A549 (cell line): ENCODE measurements at regions not wholly inside any gene's neighbourhood (a gene's known extent, or its start where the extent isn't known, plus 50 kb on each side); places are given as distances from the start of the nearest gene placed in this dataset.

Experiments used
- ATAC-seq, 2 experiments: fragments of 200-7000 bp in 1 of 2; fragments of >200 bp in 1 of 2; cut with Nextera tagmentation in 1 of 2; cut with Tn5 transposase in 1 of 2; 3 replicates each; pipeline versions ENCODE4 v1.8.0 to v1.9.1; 2018 to 2020; ENCODE audit warnings: mild to moderate bottlenecking in 1 of 2, moderate library complexity in 1 of 2
- CTCF ChIA-PET: fragments of 300-600 bp; sonication (Branson Sonifier 250); formaldehyde crosslinking; extraction: SDS; loops from one replicate; lab custom pipeline; 2021; ENCODE audit warnings: antibody characterized with exemption, inconsistent platforms; lab: Yijun Ruan, JAX
- POLR2A ChIA-PET: fragments of 350-600 bp; formaldehyde crosslinking; extraction: SDS; loops from one replicate; lab custom pipeline; 2021; ENCODE audit warnings: antibody characterized with exemption, inconsistent platforms; lab: Yijun Ruan, JAX
- DNase-seq, 2 experiments: peaks; one replicate each; pipeline versions ENCODE4 v3.0.0 to v3.0.0-alpha.2; 2011 to 2016; ENCODE audit warnings: low read depth in 1 of 2, low spot score in 1 of 2
- FAIRE-seq: peaks from 2 replicates; lab custom pipeline; 2011; peaks lifted over from hg19 to GRCh38; lab: Jason Lieb, UNC
- H3K27ac ChIP-seq, 2 experiments: fragments of >200 bp; sonication (Bioruptor Twin); formaldehyde crosslinking; 3 replicates each; pipeline ENCODE4 v1.5.1; 2016 to 2017
- H3K4me1 ChIP-seq: fragments of >200 bp; sonication (Bioruptor Twin); formaldehyde crosslinking; 3 replicates; pipeline ENCODE4 v1.6.1; 2016
- H3K4me2 ChIP-seq: fragments of >200 bp; sonication (Bioruptor Twin); formaldehyde crosslinking; 3 replicates; pipeline ENCODE4 v1.6.1; 2016
- H3K4me3 ChIP-seq: fragments of >200 bp; sonication (Bioruptor Twin); formaldehyde crosslinking; 3 replicates; pipeline ENCODE4 v1.5.1; 2016
- H3K9me3 ChIP-seq: fragments of >200 bp; sonication (Bioruptor Twin); formaldehyde crosslinking; 3 replicates; pipeline ENCODE4 v1.6.1; 2016
- BHLHE40 ChIP-seq: IDR thresholded peaks from 2 replicates; pipeline ENCODE4 v1.6.1; 2012; ENCODE audit warnings: low read depth, low read length, inconsistent platforms
- EHF ChIP-seq: fragments of 250-450 bp; sonication (Bioruptor Pico); IDR thresholded peaks from 2 replicates; pipeline ENCODE4 v1.5.0; 2020; ENCODE audit warnings: mild to moderate bottlenecking
- EP300 ChIP-seq, 2 experiments: fragments of >200 bp; sonication (Bioruptor Twin); formaldehyde crosslinking; IDR thresholded peaks; 2 replicates in 1 of 2; 3 replicates in 1 of 2; pipeline ENCODE4 v1.6.1; 2016 to 2017
- ESRRA ChIP-seq: fragments of 150-350 bp; IDR thresholded peaks from 2 replicates; pipeline ENCODE4 v1.6.1; 2014; ENCODE audit warnings: mild to moderate bottlenecking, low read length, borderline replicate concordance
- FOXS1 ChIP-seq: fragments of 250-450 bp; sonication (Bioruptor Pico); IDR thresholded peaks from 2 replicates; pipeline ENCODE4 v1.5.0; 2020; ENCODE audit warnings: mild to moderate bottlenecking, moderate library complexity
- GATA3 ChIP-seq: IDR thresholded peaks from 2 replicates; pipeline ENCODE4 v1.6.1; 2012; ENCODE audit warnings: borderline replicate concordance
- HDAC2 ChIP-seq: fragments of 200-600 bp; sonication (generic); IDR thresholded peaks from 2 replicates; pipeline ENCODE4 v1.6.1; 2016
- HOXA7 ChIP-seq: fragments of 250-450 bp; sonication (Bioruptor Pico); IDR thresholded peaks from 2 replicates; pipeline ENCODE4 v1.5.0; 2020; ENCODE audit warnings: mild to moderate bottlenecking, moderate library complexity
- HOXB13 ChIP-seq: fragments of 250-450 bp; sonication (Bioruptor Pico); IDR thresholded peaks from 2 replicates; pipeline ENCODE4 v1.5.0; 2020; ENCODE audit warnings: low read depth, mild to moderate bottlenecking, moderate library complexity
- JUN ChIP-seq, 2 experiments: fragments of >200 bp; sonication (Bioruptor Twin); formaldehyde crosslinking; IDR thresholded peaks; 2 replicates in 1 of 2; 3 replicates in 1 of 2; pipeline ENCODE4 v1.6.1; 2016 to 2017
- JUNB ChIP-seq: fragments of >200 bp; sonication (Bioruptor Twin); formaldehyde crosslinking; IDR thresholded peaks from 2 replicates; pipeline ENCODE4 v1.6.1; 2016
- MAZ ChIP-seq: fragments of 150-350 bp; IDR thresholded peaks from 2 replicates; pipeline ENCODE4 v1.6.1; 2014; ENCODE audit warnings: antibody characterized with exemption, low read depth, low read length, borderline replicate concordance
- NFE2L2 ChIP-seq: fragments of 150-350 bp; conservative IDR thresholded peaks from 2 replicates; pipeline ENCODE4 v1.6.1; 2014; ENCODE audit warnings: low read length
- NPAS2 ChIP-seq: fragments of 250-450 bp; sonication (Bioruptor Pico); IDR thresholded peaks from 2 replicates; pipeline ENCODE4 v1.8.0; 2022; ENCODE audit warnings: mild to moderate bottlenecking, moderate library complexity, borderline replicate concordance
- PHF8 ChIP-seq: fragments of 200-600 bp; sonication (generic); IDR thresholded peaks from 2 replicates; pipeline ENCODE4 v1.6.1; 2016; ENCODE audit warnings: low read depth, mild to moderate bottlenecking, antibody characterized with exemption, moderate library complexity, borderline replicate concordance
- POLR2AphosphoS2 ChIP-seq: conservative IDR thresholded peaks from 2 replicates; pipeline ENCODE4 v1.6.1; 2012; ENCODE audit warnings: low read length, improper control_type of control experiment, inconsistent platforms
- RAD21 ChIP-seq, 2 experiments: fragments of >200 bp in 1 of 2; sonication (Bioruptor Twin) in 1 of 2; formaldehyde crosslinking in 1 of 2; IDR thresholded peaks in 1 of 2; conservative IDR thresholded peaks in 1 of 2; 2 replicates in 1 of 2; 3 replicates in 1 of 2; pipeline ENCODE4 v1.6.1; 2012 to 2018; ENCODE audit warnings: inconsistent platforms in 1 of 2
- RCOR1 ChIP-seq: fragments of 150-350 bp; IDR thresholded peaks from 2 replicates; pipeline ENCODE4 v1.6.1; 2014; ENCODE audit warnings: antibody characterized with exemption, low read length, low read depth
- RFX5 ChIP-seq: fragments of 450-650 bp; IDR thresholded peaks from 2 replicates; pipeline ENCODE4 v1.7.1; 2014; ENCODE audit warnings: antibody characterized with exemption, mild to moderate bottlenecking, moderate library complexity
- TFCP2L1 ChIP-seq: fragments of 250-450 bp; sonication (Bioruptor Pico); IDR thresholded peaks from 2 replicates; pipeline ENCODE4 v1.5.0; 2021; ENCODE audit warnings: mild to moderate bottlenecking
- ZC3H11A ChIP-seq: fragments of 450-650 bp; IDR thresholded peaks from 2 replicates; pipeline ENCODE4 v1.6.1; 2014; ENCODE audit warnings: antibody characterized with exemption, mild to moderate bottlenecking
- ZFP36 ChIP-seq: fragments of 450-650 bp; IDR thresholded peaks from 2 replicates; pipeline ENCODE4 v1.6.1; 2014; ENCODE audit warnings: borderline replicate concordance; ENCODE audit not compliant: partially characterized antibody
- ZNF302 ChIP-seq: fragments of 250-450 bp; sonication (Bioruptor Pico); IDR thresholded peaks from 2 replicates; pipeline ENCODE4 v1.9.0; 2021; ENCODE audit warnings: inconsistent platforms, mild to moderate bottlenecking, moderate library complexity
- ZSCAN20 ChIP-seq: fragments of 250-450 bp; sonication (Bioruptor Pico); IDR thresholded peaks from 2 replicates; pipeline ENCODE4 v1.8.0; 2022; ENCODE audit warnings: mild to moderate bottlenecking, moderate library complexity
- WGBS: methylation state at CpG from one replicate; pipeline ENCODE4 v1.1.6; 2017; ENCODE audit errors: missing lambda C conversion rate; 5-methylcytosine and 5-hydroxymethylcytosine counted together
- TF ChIP-seq, protein P1 (sequence below): fragments of >200 bp; sonication (Bioruptor Twin); formaldehyde crosslinking; IDR thresholded peaks from 3 replicates; pipeline ENCODE4 v1.6.1; 2016
- TF ChIP-seq, protein P2 (sequence below): fragments of 450-650 bp; IDR thresholded peaks from 2 replicates; pipeline ENCODE4 v1.6.1; 2014; ENCODE audit warnings: antibody characterized with exemption
- TF ChIP-seq, protein P3 (sequence below): fragments of >200 bp; sonication (Bioruptor Twin); formaldehyde crosslinking; IDR thresholded peaks from 2 replicates; pipeline ENCODE4 v1.6.1; 2016
- TF ChIP-seq, protein P4 (sequence below): IDR thresholded peaks from 2 replicates; pipeline ENCODE4 v1.6.1; 2012; ENCODE audit warnings: low read depth, borderline replicate concordance

DNA sequence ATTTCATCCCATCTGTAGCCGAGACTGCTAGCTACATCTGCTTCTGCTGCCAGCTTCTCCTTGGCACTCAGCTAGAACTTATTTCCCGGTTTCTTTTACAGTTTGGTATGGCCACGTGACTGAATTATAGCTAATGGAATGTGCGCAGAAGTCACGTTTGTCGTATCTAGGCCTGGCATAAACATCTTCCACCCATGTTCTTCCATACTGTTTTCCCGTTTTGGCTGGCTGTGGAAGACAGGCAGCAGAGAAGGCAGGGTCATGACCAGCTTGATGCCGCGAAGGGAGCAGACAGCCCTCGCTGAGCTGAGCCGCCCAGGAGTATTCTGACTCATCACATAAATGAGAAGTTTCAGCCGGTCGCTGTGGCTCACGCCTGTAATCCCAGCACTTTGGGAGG lies 186.7 kb downstream of the RFC3 start:
- Histone ChIP-seq H3K4me3 (no peak overlapping the region), H3K4me2 (no peak overlapping the region), H3K4me1 (0 out of 3 replicates have a peak, but pooled peaks cover under 1% of the 10 kb centered on the region), H3K27ac (no peak overlapping the region), H3K9me3 (no peaks in the 10 kb centered on the region)
- 90% methylated on average over 14 of the region's 14 CpGs for WGBS
- FAIRE-seq (no peak), DNase-seq (no peak), ATAC-seq (no peak)
- POLR2A ChIA-PET, result no interaction called here
- CTCF ChIA-PET, result no interaction called here
- TF ChIP-seq RCOR1 (no peak), JUNB (no peak), ZFP36 (no peak), NPAS2 (CRISPR knock-in tag) (no peak), BHLHE40 (no peak), RFX5 (no peak), HOXB13 (no peak), RAD21 (conservative IDR thresholded peaks at IDR 0.05 in 1 of 2, IDR thresholded peaks at IDR 0.05 in 1 of 2) (no peak), GATA3 (no peak), ESRRA (no peak), TFCP2L1 (no peak), EP300 (IDR thresholded peaks at IDR 0.05) (no peak), HOXA7 (CRISPR knock-in tag) (no peak), ZSCAN20 (no peak), MAZ (no peak), EHF (no peak), JUN (IDR thresholded peaks at IDR 0.05) (no peak)
- TF ChIP-seq, protein P1, sequence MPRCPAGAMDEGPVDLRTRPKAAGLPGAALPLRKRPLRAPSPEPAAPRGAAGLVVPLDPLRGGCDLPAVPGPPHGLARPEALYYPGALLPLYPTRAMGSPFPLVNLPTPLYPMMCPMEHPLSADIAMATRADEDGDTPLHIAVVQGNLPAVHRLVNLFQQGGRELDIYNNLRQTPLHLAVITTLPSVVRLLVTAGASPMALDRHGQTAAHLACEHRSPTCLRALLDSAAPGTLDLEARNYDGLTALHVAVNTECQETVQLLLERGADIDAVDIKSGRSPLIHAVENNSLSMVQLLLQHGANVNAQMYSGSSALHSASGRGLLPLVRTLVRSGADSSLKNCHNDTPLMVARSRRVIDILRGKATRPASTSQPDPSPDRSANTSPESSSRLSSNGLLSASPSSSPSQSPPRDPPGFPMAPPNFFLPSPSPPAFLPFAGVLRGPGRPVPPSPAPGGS, result no peak

DNA sequence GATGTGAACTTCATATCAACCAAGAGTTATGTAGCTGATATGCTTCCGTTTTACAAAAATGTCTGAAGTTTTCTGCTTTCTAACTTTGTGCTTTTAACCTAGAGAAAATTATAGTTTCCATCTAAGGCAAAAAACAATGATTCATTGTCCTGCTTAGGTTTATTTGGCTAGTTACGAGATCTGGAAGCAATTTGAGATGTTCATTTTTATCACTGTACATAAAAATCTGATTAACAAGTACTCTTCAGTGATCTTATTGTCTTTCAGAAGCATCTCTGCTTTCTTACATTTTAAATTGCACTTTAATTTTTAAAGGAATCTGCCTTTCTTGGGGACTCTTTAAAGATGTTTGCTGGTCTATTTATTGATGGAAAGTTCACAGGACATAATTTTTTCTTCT lies 188.1 kb downstream of the RFC3 start:
- ChIA-PET CTCF (no interaction called here), POLR2A (no interaction called here)
- DNase-seq (no peak), FAIRE-seq (no peak), ATAC-seq (no peak)
- TF ChIP-seq FOXS1, result no peak
- TF ChIP-seq, protein P2, sequence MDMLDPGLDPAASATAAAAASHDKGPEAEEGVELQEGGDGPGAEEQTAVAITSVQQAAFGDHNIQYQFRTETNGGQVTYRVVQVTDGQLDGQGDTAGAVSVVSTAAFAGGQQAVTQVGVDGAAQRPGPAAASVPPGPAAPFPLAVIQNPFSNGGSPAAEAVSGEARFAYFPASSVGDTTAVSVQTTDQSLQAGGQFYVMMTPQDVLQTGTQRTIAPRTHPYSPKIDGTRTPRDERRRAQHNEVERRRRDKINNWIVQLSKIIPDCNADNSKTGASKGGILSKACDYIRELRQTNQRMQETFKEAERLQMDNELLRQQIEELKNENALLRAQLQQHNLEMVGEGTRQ, result no peak
- TF ChIP-seq EP300 (IDR thresholded peaks at IDR 0.05), result no peak
- TF ChIP-seq, protein P3, sequence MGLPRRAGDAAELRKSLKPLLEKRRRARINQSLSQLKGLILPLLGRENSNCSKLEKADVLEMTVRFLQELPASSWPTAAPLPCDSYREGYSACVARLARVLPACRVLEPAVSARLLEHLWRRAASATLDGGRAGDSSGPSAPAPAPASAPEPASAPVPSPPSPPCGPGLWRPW, result no peak
- TF ChIP-seq POLR2AphosphoS2, result no peak
- TF ChIP-seq, protein P4, sequence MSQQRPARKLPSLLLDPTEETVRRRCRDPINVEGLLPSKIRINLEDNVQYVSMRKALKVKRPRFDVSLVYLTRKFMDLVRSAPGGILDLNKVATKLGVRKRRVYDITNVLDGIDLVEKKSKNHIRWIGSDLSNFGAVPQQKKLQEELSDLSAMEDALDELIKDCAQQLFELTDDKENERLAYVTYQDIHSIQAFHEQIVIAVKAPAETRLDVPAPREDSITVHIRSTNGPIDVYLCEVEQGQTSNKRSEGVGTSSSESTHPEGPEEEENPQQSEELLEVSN, result no peak
- no peak for TF ChIP-seq HDAC2
- no peak for TF ChIP-seq PHF8
- TF ChIP-seq NFE2L2, result no peak
- TF ChIP-seq ZNF302 (CRISPR knock-in tag), result no peak
- TF ChIP-seq ZC3H11A, result no peak
- no peak overlapping the region for H3K27ac ChIP-seq
- H3K4me1 ChIP-seq, result peaks cover under 1% of the 10 kb centered on the region; the same call in 2 of the 3 replicates
- H3K4me3 ChIP-seq, result no peak overlapping the region
- H3K9me3 ChIP-seq, result no peaks in the 10 kb centered on the region
- WGBS, result 85% methylated on average over 2 of the region's 2 CpGs
- no peak overlapping the region for H3K4me2 ChIP-seq
